ENCODE measurements at regions not wholly inside any gene's neighbourhood (a gene's known extent, or its start where the extent isn't known, plus 50 kb on each side); places are given as distances from the start of the nearest gene placed in this dataset.

DNA sequence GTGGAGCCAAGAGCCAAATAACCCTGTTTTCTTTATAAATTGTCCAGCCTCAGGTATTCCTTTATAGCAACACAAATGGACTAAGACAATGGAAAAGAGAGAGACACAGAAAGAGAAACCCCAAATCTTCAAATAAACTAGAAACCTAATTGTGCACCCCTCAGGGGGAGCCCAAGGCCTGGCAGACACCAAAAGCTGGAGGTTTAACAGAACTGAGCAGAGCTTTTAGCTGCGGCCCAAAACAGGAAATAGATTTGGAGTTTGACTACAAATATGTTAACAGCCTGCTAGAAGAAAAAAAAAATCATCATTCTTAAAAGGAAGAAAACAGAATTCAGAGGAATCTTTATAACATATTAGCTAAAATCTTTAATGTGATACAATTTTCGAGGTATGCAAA lies 1135.0 kb downstream of the GATA3 start:
- H3K36me3 ChIP-seq (ENCODE audit: control insufficient read depth, insufficient read depth, low read length), result no peaks in the 10 kb centered on the region
- H3K4me1 ChIP-seq (ENCODE audit: control insufficient read depth, insufficient read depth, low read length), result no peaks in the 10 kb centered on the region
- H3K27ac ChIP-seq (ENCODE audit: low read length), result no peak overlapping the region
- WGBS (ENCODE audit: insufficient coverage), result no CpG with 5 or more reads among the region's 2 CpGs
- H3K9me3 ChIP-seq (replicated peaks; ENCODE audit: control insufficient read depth, low read depth, low read length), result no peaks in the 10 kb centered on the region
- no peaks in the 10 kb centered on the region for H3K27me3 ChIP-seq (ENCODE audit: control insufficient read depth, insufficient read depth, low read length)
- DNase-seq, result no peak
- H3K4me3 ChIP-seq (ENCODE audit: low read length), result no peak overlapping the region

DNA sequence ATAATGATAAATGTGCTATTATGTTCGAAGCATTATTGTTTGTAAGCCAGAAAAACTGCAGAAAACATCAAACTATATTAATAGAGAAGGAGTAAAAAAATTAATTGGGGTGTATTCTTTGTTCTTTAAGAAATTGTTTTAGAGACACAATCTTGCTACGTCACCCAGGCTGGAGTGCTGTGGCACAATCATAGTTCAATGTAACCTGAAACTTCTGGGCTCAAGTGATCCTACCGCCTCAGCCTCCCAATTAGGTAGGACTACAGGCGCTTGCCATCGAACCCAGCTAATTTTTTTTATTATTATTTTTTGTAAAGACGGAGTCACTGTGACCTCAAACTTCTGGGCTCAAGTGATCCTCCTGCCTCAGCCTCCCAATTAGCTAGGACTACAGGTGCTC lies 1138.6 kb downstream of the GATA3 start:
- Histone ChIP-seq H3K27me3 (ENCODE audit: control insufficient read depth, insufficient read depth, low read length) (no peaks in the 10 kb centered on the region), H3K4me1 (ENCODE audit: control insufficient read depth, insufficient read depth, low read length) (no peaks in the 10 kb centered on the region), H3K36me3 (ENCODE audit: control insufficient read depth, insufficient read depth, low read length) (no peaks in the 10 kb centered on the region), H3K9me3 (replicated peaks; ENCODE audit: control insufficient read depth, low read depth, low read length) (no peaks in the 10 kb centered on the region), H3K27ac (ENCODE audit: low read length) (no peak overlapping the region), H3K4me3 (ENCODE audit: low read length) (no peak overlapping the region)
- WGBS (ENCODE audit: insufficient coverage), result 71% methylated on average over 1 of the region's 6 CpGs
- DNase-seq, result no peak

DNA sequence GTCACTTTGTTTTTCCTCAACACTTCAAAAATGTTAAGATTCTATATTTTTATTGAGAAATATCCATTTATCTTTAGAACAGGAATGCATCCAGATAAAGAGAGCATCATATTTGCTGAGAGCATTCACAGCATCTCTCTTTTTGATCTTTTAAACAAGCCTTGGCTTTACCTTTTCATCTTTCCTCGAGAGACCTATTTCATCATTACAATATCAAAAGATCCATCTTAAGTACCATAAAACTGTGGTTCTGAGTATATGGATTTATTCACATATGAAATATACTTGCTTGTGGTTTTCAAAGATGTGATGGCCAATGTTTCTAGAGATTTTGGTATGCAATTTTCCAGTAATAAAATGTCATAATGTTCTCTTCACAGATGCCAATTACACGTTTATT lies 1140.9 kb downstream of the GATA3 start:
- no peaks in the 10 kb centered on the region for H3K36me3 ChIP-seq (ENCODE audit: control insufficient read depth, insufficient read depth, low read length)
- H3K27me3 ChIP-seq (ENCODE audit: control insufficient read depth, insufficient read depth, low read length), result no peaks in the 10 kb centered on the region
- no peak for DNase-seq
- H3K4me1 ChIP-seq (ENCODE audit: control insufficient read depth, insufficient read depth, low read length), result no peaks in the 10 kb centered on the region
- no CpG with 5 or more reads among the region's 2 CpGs for WGBS (ENCODE audit: insufficient coverage)
- no peak overlapping the region for H3K4me3 ChIP-seq (ENCODE audit: low read length)
- H3K27ac ChIP-seq (ENCODE audit: low read length), result no peak overlapping the region
- H3K9me3 ChIP-seq (replicated peaks; ENCODE audit: control insufficient read depth, low read depth, low read length), result no peaks in the 10 kb centered on the region

DNA sequence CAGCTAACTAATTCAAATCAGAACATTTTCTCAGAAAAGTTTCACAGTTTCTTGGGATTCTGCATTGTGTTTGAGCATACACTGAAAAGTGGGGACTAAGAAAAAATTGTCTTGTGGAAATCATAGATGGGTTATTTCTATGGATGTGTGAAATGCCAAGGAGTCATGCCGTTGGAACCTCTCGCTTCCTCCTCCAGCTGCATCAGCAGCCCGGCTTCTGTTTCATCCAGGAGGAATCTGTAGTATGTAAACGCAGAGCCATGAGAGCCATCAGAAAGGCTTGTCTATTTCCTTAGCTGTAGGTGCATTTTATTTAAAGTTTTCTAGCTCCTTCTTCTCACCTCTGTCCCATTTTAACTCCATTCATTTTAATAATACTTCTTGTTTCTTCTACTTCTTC lies 1144.1 kb downstream of the GATA3 start:
- Histone ChIP-seq H3K27ac (ENCODE audit: low read length) (no peak overlapping the region), H3K4me3 (ENCODE audit: low read length) (no peak overlapping the region), H3K36me3 (ENCODE audit: control insufficient read depth, insufficient read depth, low read length) (no peaks in the 10 kb centered on the region), H3K9me3 (replicated peaks; ENCODE audit: control insufficient read depth, low read depth, low read length) (no peaks in the 10 kb centered on the region), H3K4me1 (ENCODE audit: control insufficient read depth, insufficient read depth, low read length) (no peaks in the 10 kb centered on the region), H3K27me3 (ENCODE audit: control insufficient read depth, insufficient read depth, low read length) (no peaks in the 10 kb centered on the region)
- 20% methylated on average over 1 of the region's 4 CpGs for WGBS (ENCODE audit: insufficient coverage)
- peak; percentile 11 for DNase-seq

DNA sequence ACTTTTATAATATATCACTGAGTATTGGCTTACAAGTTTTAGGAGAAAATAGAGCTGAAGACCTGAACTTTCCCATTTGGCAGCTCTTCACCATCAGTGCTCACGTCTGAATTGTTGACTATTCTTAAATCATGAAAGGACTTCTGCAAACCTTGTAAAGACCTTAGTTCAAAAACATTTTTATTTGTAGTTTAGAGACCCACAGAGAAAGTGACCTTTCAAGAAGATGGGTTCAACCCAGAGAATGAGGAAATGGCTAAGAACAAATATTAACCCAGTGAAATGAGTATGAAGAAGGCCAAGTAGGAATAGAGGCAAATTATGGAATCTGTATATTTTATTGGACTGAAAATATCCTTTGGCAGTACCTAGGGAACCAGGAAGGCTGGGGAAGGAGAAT lies 1151.1 kb downstream of the GATA3 start:
- no CpG with 5 or more reads among the region's 1 CpG for WGBS (ENCODE audit: insufficient coverage)

DNA sequence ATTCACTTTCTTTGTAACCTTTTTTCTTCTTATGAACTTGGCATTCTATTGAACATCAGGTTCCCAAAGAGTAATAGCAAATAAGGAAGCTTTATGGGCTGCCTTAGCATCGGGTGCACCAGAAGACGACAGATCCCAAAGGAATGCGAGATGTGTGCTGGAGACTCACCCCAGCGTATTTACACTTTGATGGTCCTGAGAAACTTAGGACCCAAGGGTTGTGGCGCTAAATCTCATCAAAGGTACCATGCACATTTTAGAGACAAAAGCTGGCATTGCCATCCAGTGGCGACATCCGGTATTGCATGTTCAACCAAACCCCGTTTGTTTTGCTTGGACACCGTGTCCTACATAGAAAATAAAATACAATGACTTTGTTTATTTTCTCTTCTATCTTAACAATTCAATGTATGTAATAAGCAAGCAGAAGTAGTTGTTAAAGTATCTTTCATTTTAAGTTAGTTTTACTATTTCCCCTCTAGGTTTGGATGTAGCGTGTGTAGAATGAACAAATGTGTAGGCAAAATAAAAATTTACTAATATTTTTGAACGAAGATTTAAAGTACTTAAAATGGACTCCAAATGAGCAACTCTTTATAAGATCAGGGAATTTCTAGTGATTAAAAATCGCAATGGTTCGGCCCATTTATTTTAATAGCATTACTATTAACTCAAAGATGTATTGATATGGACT lies 1154.8 kb downstream of the GATA3 start:
- DNase-seq, result peak; percentile 58
- no peaks in the 10 kb centered on the region for H3K9me3 ChIP-seq (replicated peaks; ENCODE audit: control insufficient read depth, low read depth, low read length)
- no peaks in the 10 kb centered on the region for H3K27me3 ChIP-seq (ENCODE audit: control insufficient read depth, insufficient read depth, low read length)
- H3K4me1 ChIP-seq (ENCODE audit: control insufficient read depth, insufficient read depth, low read length), result no peaks in the 10 kb centered on the region
- H3K4me3 ChIP-seq (ENCODE audit: low read length), result no peak overlapping the region
- 0% methylated on average over 5 of the region's 13 CpGs for WGBS (ENCODE audit: insufficient coverage)
- H3K27ac ChIP-seq (ENCODE audit: low read length), result no peak overlapping the region
- no peaks in the 10 kb centered on the region for H3K36me3 ChIP-seq (ENCODE audit: control insufficient read depth, insufficient read depth, low read length)

More for the DNA sequence above, 1151.1 kb downstream of the GATA3 start:
- Histone ChIP-seq H3K4me1 (ENCODE audit: control insufficient read depth, insufficient read depth, low read length) (no peaks in the 10 kb centered on the region), H3K4me3 (ENCODE audit: low read length) (no peak overlapping the region), H3K9me3 (replicated peaks; ENCODE audit: control insufficient read depth, low read depth, low read length) (no peaks in the 10 kb centered on the region), H3K27me3 (ENCODE audit: control insufficient read depth, insufficient read depth, low read length) (no peaks in the 10 kb centered on the region), H3K36me3 (ENCODE audit: control insufficient read depth, insufficient read depth, low read length) (no peaks in the 10 kb centered on the region), H3K27ac (ENCODE audit: low read length) (no peak overlapping the region)
- DNase-seq, result no peak

DNA sequence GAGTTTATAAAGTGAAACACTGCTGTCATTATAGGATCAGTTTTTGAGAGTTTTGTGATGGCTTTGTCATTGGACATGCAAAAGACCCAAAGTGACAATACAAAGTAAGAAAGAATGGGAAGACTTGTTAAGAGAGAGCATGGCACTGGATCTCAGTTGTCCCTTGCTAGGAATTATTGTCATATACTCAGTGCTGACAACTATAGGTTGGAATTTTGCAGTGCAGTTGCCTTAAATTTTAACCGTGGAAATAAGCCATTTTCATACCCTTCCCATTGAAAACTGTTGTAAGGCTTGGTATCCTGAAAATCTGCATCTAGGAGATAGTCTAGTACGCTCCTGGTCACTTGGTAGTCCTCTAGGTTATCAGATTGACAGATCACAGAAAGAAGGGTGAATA lies 1156.7 kb downstream of the GATA3 start:
- Histone ChIP-seq H3K4me1 (ENCODE audit: control insufficient read depth, insufficient read depth, low read length) (no peaks in the 10 kb centered on the region), H3K36me3 (ENCODE audit: control insufficient read depth, insufficient read depth, low read length) (no peaks in the 10 kb centered on the region), H3K9me3 (replicated peaks; ENCODE audit: control insufficient read depth, low read depth, low read length) (no peaks in the 10 kb centered on the region), H3K4me3 (ENCODE audit: low read length) (no peak overlapping the region), H3K27ac (ENCODE audit: low read length) (no peak overlapping the region), H3K27me3 (ENCODE audit: control insufficient read depth, insufficient read depth, low read length) (no peaks in the 10 kb centered on the region)
- no CpG with 5 or more reads among the region's 2 CpGs for WGBS (ENCODE audit: insufficient coverage)
- no peak for DNase-seq

- DNase-seq, result no peak
- Histone ChIP-seq H3K27me3 (ENCODE audit: control insufficient read depth, insufficient read depth, low read length) (no peaks in the 10 kb centered on the region), H3K36me3 (ENCODE audit: control insufficient read depth, insufficient read depth, low read length) (no peaks in the 10 kb centered on the region), H3K4me3 (ENCODE audit: low read length) (no peak overlapping the region), H3K4me1 (ENCODE audit: control insufficient read depth, insufficient read depth, low read length) (no peaks in the 10 kb centered on the region), H3K27ac (ENCODE audit: low read length) (no peak overlapping the region), H3K9me3 (replicated peaks; ENCODE audit: control insufficient read depth, low read depth, low read length) (no peaks in the 10 kb centered on the region)
- WGBS (ENCODE audit: insufficient coverage), result no CpG with 5 or more reads among the region's 7 CpGs
Measured at GRCh38 chr10:9214618-9215017, 1160.1 kb downstream of the GATA3 start.

DNA sequence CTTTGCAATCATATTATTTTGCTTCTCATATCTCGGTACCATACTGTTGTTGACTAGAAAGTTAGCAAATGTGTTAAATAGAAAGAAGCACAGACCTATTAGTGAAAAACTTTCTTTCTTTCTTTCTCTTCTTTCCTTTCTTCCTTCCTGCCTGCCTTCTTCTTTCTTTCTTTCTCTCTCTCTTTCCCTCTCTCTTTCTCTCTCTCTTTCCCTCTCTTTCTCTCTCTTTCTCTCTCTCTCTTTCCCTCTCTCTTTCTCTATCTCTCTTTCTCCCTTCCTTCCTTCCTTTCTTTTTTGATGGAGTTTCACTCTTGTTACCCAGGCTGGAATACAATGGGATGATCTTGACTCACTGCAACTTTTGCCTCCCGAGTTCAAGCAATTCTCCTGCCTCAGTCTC lies 1160.6 kb downstream of the GATA3 start:
- H3K4me3 ChIP-seq (ENCODE audit: low read length), result no peak overlapping the region
- no peaks in the 10 kb centered on the region for H3K4me1 ChIP-seq (ENCODE audit: control insufficient read depth, insufficient read depth, low read length)
- no peak overlapping the region for H3K27ac ChIP-seq (ENCODE audit: low read length)
- no peak for DNase-seq
- no peaks in the 10 kb centered on the region for H3K9me3 ChIP-seq (replicated peaks; ENCODE audit: control insufficient read depth, low read depth, low read length)
- no peaks in the 10 kb centered on the region for H3K36me3 ChIP-seq (ENCODE audit: control insufficient read depth, insufficient read depth, low read length)
- no peaks in the 10 kb centered on the region for H3K27me3 ChIP-seq (ENCODE audit: control insufficient read depth, insufficient read depth, low read length)
- WGBS (ENCODE audit: insufficient coverage), result 83% methylated on average over 1 of the region's 2 CpGs

DNA sequence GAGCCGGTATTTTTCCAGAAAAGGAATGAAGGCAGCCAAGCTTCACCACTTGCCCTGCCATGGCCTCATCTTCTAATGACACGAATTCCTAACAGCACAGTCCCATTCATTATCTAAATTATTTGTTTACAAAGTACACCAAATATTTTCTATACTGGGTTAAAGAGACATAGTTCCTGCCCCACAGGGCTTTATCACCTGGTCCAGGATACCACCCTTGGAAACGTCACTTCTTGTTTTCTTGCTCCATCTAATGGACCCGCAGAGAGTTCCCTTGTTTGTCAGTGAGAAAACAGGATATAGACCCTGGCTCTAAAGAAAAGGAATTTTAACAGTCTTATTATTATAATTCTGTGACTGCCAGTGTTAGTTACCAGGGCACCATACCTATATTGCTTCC lies 1165.4 kb downstream of the GATA3 start:
- no peak for DNase-seq
- H3K4me3 ChIP-seq (ENCODE audit: low read length), result no peak overlapping the region
- H3K4me1 ChIP-seq (ENCODE audit: control insufficient read depth, insufficient read depth, low read length), result no peaks in the 10 kb centered on the region
- H3K36me3 ChIP-seq (ENCODE audit: control insufficient read depth, insufficient read depth, low read length), result no peaks in the 10 kb centered on the region
- no peak overlapping the region for H3K27ac ChIP-seq (ENCODE audit: low read length)
- H3K9me3 ChIP-seq (replicated peaks; ENCODE audit: control insufficient read depth, low read depth, low read length), result no peaks in the 10 kb centered on the region
- WGBS (ENCODE audit: insufficient coverage), result 71% methylated on average over 1 of the region's 4 CpGs
- no peaks in the 10 kb centered on the region for H3K27me3 ChIP-seq (ENCODE audit: control insufficient read depth, insufficient read depth, low read length)

- H3K4me3 ChIP-seq (ENCODE audit: low read length), result no peak overlapping the region
- no peak for DNase-seq
- H3K27me3 ChIP-seq (ENCODE audit: control insufficient read depth, insufficient read depth, low read length), result no peaks in the 10 kb centered on the region
- no peaks in the 10 kb centered on the region for H3K36me3 ChIP-seq (ENCODE audit: control insufficient read depth, insufficient read depth, low read length)
- H3K4me1 ChIP-seq (ENCODE audit: control insufficient read depth, insufficient read depth, low read length), result no peaks in the 10 kb centered on the region
- no peaks in the 10 kb centered on the region for H3K9me3 ChIP-seq (replicated peaks; ENCODE audit: control insufficient read depth, low read depth, low read length)
- WGBS (ENCODE audit: insufficient coverage), result no CpG with 5 or more reads among the region's 3 CpGs
- no peak overlapping the region for H3K27ac ChIP-seq (ENCODE audit: low read length)
Measured at GRCh38 chr10:9222917-9223316, 1168.4 kb downstream of the GATA3 start.
